Mucosa of descending colon (tissue), 3 donors: ENCODE measurements at regions not wholly inside any gene's neighbourhood (a gene's known extent, or its start where the extent isn't known, plus 50 kb on each side); places are given as distances from the start of the nearest gene placed in this dataset.
"Not testable (repeated sequence)": the region's sequence is repeated elsewhere in the genome, so short reads cannot be mapped to it uniquely, and the experiment has no call there.

Source experiments
- ATAC-seq: fragments of 200-7000 bp; cut with Tn5 transposase; one replicate; pipeline ENCODE4 v1.9.1; 2020; ENCODE audit warnings: mild to moderate bottlenecking, moderate library complexity
- DNase-seq, 3 donors: peaks; one replicate each; pipeline ENCODE4 v3.0.0-alpha.2; 2020
- H3K36me3 ChIP-seq: fragments of 200-600 bp; one replicate; pipeline ENCODE4 v1.8.0; 2021; ENCODE audit warnings: low read depth, mild to moderate bottlenecking
- H3K4me1 ChIP-seq: fragments of 200-600 bp; one replicate; pipeline ENCODE4 v1.8.0; 2021; ENCODE audit warnings: low read depth, mild to moderate bottlenecking
- H3K4me3 ChIP-seq: fragments of 200-600 bp; one replicate; pipeline ENCODE4 v1.8.0; 2021; ENCODE audit warnings: mild to moderate bottlenecking
- H3K9me3 ChIP-seq: fragments of 200-600 bp; one replicate; pipeline ENCODE4 v1.8.0; 2021; ENCODE audit warnings: mild to moderate bottlenecking
- CTCF ChIP-seq: fragments of 200-600 bp; IDR thresholded peaks from one replicate; pipeline ENCODE4 v1.8.0; 2022; ENCODE audit warnings: antibody characterized with exemption, mild to moderate bottlenecking
- intact Hi-C, 2 donors: fragments of 100-400 bp; cut with DNase I in 1 of 2; cut with micrococcal nuclease in 1 of 2; formaldehyde crosslinking; loops; one replicate each; pipeline versions ENCODE4 v1.11.0 to v1.11.1; 2022; cut with DNase I, micrococcal nuclease
- donor health status: DM: no; HTN: no; CAD: no; lungs with moderate emphysema.
- donor health status: DM: no; HTN: no; CAD: no.
- donor health status: DM: no; HTN: yes; CAD: no.

GRCh38 chr6:140269591-140270165, 895.2 kb upstream of the CITED2 start:
- no peaks in the 10 kb centered on the region for H3K4me1 ChIP-seq
- no peak overlapping the region for H3K4me3 ChIP-seq
- ATAC-seq (peak; percentile 44), DNase-seq (no peak)
- intact Hi-C loops, result no loop called here
- H3K9me3 ChIP-seq, result peaks cover 2% of the 10 kb centered on the region
- H3K36me3 ChIP-seq, result no peaks in the 10 kb centered on the region
- no peak for TF ChIP-seq CTCF

- TF ChIP-seq CTCF, result no peak
- peaks cover 2% of the 10 kb centered on the region for H3K9me3 ChIP-seq
- no peaks in the 10 kb centered on the region for H3K4me1 ChIP-seq
- ATAC-seq (no peak), DNase-seq (no peak)
- no peaks in the 10 kb centered on the region for H3K36me3 ChIP-seq
- intact Hi-C loops, result no loop called here
- H3K4me3 ChIP-seq, result no peak overlapping the region
These were observed 890.0 kb upstream of the CITED2 start for GRCh38 chr6:140264431-140264830.

GRCh38 chr6:140258302-140258701, 883.9 kb upstream of the CITED2 start:
- H3K4me3 ChIP-seq, H3K36me3 ChIP-seq, DNase-seq, intact Hi-C loops, H3K4me1 ChIP-seq, ATAC-seq, H3K9me3 ChIP-seq: not testable (repeated sequence)

GRCh38 chr6:140256248-140256647, 881.8 kb upstream of the CITED2 start:
- ATAC-seq (no peak), DNase-seq (no peak)
- intact Hi-C loops, result no loop called here
- no peaks in the 10 kb centered on the region for H3K36me3 ChIP-seq
- H3K4me3 ChIP-seq, result no peak overlapping the region
- no peaks in the 10 kb centered on the region for H3K4me1 ChIP-seq
- no peaks in the 10 kb centered on the region for H3K9me3 ChIP-seq
- TF ChIP-seq CTCF, result no peak

- H3K4me3 ChIP-seq, result no peak overlapping the region
- TF ChIP-seq CTCF, result no peak
- H3K4me1 ChIP-seq, result no peaks in the 10 kb centered on the region
- no peaks in the 10 kb centered on the region for H3K36me3 ChIP-seq
- H3K9me3 ChIP-seq, result no peaks in the 10 kb centered on the region
- intact Hi-C loops, result no loop called here
- DNase-seq (no peak), ATAC-seq (no peak)
These were observed 878.6 kb upstream of the CITED2 start for GRCh38 chr6:140253096-140253495.

- H3K4me3 ChIP-seq, result no peak overlapping the region
- no peak for TF ChIP-seq CTCF
- no peak for ATAC-seq
These were observed 877.7 kb upstream of the CITED2 start for GRCh38 chr6:140252099-140252498.

More at GRCh38 chr6:140252099-140252498, 877.7 kb upstream of the CITED2 start:
- Histone ChIP-seq H3K36me3 (no peaks in the 10 kb centered on the region), H3K9me3 (no peaks in the 10 kb centered on the region), H3K4me1 (no peaks in the 10 kb centered on the region)
- intact Hi-C loops, result no loop called here
- no peak for DNase-seq
